Progenitor cell of endocrine pancreas (in vitro differentiated cells): ENCODE measurements at regions not wholly inside any gene's neighbourhood (a gene's known extent, or its start where the extent isn't known, plus 50 kb on each side); places are given as distances from the start of the nearest gene placed in this dataset.

ENCODE experiments used
- DNase-seq: peaks from one replicate; pipeline ENCODE4 v3.0.0; 2021; ENCODE audit warnings: low spot score; ENCODE audit not compliant: unreplicated experiment
- H3K27ac Mint-ChIP-seq: 2 replicates; pipeline ENCODE4 v1.8.0; 2021; ENCODE audit warnings: mild to moderate bottlenecking, moderate library complexity, mixed read lengths
- H3K27me3 Mint-ChIP-seq: 2 replicates; pipeline ENCODE4 v1.8.0; 2021; ENCODE audit warnings: mixed read lengths
- H3K36me3 Mint-ChIP-seq: 2 replicates; pipeline ENCODE4 v1.8.0; 2022; ENCODE audit warnings: mixed read lengths; ENCODE audit not compliant: insufficient read depth
- H3K4me1 Mint-ChIP-seq: 2 replicates; pipeline ENCODE4 v1.8.0; 2021; ENCODE audit warnings: low read depth, mixed read lengths
- H3K4me3 Mint-ChIP-seq: 2 replicates; pipeline ENCODE4 v1.8.0; 2021; ENCODE audit warnings: low read depth, mild to moderate bottlenecking, moderate library complexity, mixed read lengths
- H3K9me3 Mint-ChIP-seq: 2 replicates; pipeline ENCODE4 v1.8.0; 2021; ENCODE audit warnings: low read depth, mixed read lengths
- TF ChIP-seq, protein P1 (sequence below): fragments of 200-600 bp; sonication (generic); IDR thresholded peaks from one replicate; pipeline ENCODE4 v1.5.0; 2021; ENCODE audit warnings: antibody characterized with exemption, mild to moderate bottlenecking; ENCODE audit not compliant: unreplicated experiment

DNA sequence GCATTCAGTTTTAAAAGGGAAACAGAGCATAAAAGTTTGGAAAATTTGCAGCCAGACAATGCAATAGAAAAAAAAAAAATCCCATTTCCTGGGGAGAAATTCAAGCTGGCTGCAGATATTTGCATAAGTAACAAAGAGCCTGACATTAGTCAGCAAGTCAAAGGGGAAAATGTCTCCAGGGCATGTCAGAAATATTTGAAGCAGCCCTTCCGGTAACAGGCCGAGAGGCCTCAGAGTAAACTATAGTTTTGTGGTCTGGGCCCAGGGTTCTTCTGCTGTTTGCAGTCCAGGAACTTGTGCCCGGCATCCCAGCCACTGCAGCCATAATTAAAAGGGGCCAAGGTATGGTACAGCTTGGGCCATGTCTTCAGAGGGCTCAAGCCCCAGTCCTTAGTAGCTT, 411.6 kb upstream of the BCHE start:
- no peak for DNase-seq
- H3K4me3 Mint-ChIP-seq, result no peak overlapping the region
- no peaks in the 10 kb centered on the region for H3K4me1 Mint-ChIP-seq
- peaks cover 6% of the 10 kb centered on the region for H3K9me3 Mint-ChIP-seq
- H3K36me3 Mint-ChIP-seq, result no peaks in the 10 kb centered on the region
- no peaks in the 10 kb centered on the region for H3K27me3 Mint-ChIP-seq
- H3K27ac Mint-ChIP-seq, result no peak overlapping the region
- TF ChIP-seq, protein P1, sequence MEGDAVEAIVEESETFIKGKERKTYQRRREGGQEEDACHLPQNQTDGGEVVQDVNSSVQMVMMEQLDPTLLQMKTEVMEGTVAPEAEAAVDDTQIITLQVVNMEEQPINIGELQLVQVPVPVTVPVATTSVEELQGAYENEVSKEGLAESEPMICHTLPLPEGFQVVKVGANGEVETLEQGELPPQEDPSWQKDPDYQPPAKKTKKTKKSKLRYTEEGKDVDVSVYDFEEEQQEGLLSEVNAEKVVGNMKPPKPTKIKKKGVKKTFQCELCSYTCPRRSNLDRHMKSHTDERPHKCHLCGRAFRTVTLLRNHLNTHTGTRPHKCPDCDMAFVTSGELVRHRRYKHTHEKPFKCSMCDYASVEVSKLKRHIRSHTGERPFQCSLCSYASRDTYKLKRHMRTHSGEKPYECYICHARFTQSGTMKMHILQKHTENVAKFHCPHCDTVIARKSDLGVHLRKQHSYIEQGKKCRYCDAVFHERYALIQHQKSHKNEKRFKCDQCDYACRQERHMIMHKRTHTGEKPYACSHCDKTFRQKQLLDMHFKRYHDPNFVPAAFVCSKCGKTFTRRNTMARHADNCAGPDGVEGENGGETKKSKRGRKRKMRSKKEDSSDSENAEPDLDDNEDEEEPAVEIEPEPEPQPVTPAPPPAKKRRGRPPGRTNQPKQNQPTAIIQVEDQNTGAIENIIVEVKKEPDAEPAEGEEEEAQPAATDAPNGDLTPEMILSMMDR, result no peak

DNA sequence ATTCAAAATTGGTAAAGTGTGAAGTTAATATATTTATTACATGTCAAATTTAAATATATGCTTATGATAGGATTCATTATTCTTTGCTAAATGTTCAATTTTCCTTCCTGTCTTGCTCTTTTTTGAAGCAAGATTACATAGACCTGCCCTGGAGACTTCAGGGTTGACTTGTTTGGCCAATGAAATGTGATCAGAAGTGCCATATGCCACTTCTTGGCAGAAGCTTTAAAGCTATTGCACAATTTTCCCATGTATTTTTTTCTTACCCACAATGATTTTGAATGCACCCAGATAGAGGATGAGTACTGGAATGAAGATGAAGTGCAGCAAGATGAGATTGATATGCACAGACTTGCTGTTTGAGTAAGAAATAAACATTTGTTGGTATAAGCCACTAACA, 406.3 kb upstream of the BCHE start:
- Mint-ChIP-seq H3K4me3 (no peak overlapping the region), H3K4me1 (no peaks in the 10 kb centered on the region), H3K9me3 (no peaks in the 10 kb centered on the region), H3K27ac (no peak overlapping the region), H3K36me3 (no peaks in the 10 kb centered on the region), H3K27me3 (no peaks in the 10 kb centered on the region)
- TF ChIP-seq, protein P1, result no peak
- no peak for DNase-seq

DNA sequence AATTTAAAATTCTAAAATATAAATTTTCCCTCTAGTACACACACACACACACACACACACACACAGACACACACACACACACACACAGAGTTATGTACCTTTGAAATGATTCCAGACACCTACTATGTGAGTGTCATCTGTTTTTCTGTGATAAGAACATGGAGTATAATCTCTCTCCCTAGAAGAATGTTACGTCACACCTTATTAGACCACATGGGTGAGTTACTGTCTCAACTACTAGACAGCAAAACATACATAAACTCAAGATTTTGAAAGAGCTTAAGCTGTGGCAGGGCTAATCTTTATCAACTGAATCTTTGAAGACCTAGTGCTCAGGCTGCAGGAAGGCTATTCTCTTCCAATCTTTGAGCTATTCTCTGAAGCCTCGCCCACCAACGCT, 385.9 kb upstream of the BCHE start:
- Mint-ChIP-seq H3K36me3 (no peaks in the 10 kb centered on the region), H3K9me3 (peaks cover 3% of the 10 kb centered on the region), H3K27me3 (no peaks in the 10 kb centered on the region), H3K4me3 (no peak overlapping the region), H3K27ac (no peak overlapping the region), H3K4me1 (no peaks in the 10 kb centered on the region)
- TF ChIP-seq, protein P1, result no peak
- DNase-seq, result no peak

DNA sequence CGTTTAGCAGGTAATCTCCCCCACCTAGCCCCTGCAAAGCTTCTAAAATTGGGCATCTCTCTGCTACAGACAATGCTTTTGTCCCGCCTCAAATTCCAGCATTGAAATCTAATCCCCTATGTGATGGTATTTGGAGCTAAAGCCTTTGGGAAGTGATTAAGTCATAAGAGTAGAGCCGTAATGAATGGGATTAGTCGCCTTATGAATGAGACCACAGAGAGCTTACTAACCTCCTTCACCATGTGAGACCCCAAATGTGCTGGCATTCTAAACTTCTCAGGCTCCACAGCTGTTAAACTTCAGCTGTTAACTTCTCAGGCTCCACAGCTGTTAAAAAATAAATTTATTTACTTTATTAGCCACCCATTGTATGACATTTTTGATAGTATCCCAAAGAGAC, 374.2 kb upstream of the BCHE start:
- no peaks in the 10 kb centered on the region for H3K9me3 Mint-ChIP-seq
- H3K4me1 Mint-ChIP-seq, result no peaks in the 10 kb centered on the region
- no peak overlapping the region for H3K27ac Mint-ChIP-seq
- no peaks in the 10 kb centered on the region for H3K27me3 Mint-ChIP-seq
- no peak for DNase-seq
- no peaks in the 10 kb centered on the region for H3K36me3 Mint-ChIP-seq
- H3K4me3 Mint-ChIP-seq, result no peak overlapping the region
- TF ChIP-seq, protein P1, result no peak

DNA sequence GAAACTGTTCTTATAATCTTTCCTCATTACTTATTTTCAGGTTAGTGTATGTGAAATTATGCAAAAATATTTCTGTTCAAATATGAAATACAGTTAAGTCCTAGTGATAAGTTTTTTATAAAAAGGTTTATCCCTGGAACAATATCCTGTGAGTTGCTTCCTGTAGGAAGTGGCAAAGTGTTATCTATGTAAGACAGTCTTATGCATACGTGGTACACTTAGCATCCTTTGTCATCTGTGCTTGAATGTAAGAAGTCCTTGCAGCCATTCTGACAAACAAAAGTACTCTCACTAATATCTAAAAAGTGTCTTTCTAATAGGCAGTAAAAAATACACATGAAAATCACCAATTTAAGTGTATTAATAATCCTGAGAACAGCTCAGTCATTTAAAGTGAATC, 372.5 kb upstream of the BCHE start:
- no peak overlapping the region for H3K27ac Mint-ChIP-seq
- no peaks in the 10 kb centered on the region for H3K4me1 Mint-ChIP-seq
- H3K9me3 Mint-ChIP-seq, result no peaks in the 10 kb centered on the region
- H3K27me3 Mint-ChIP-seq, result no peaks in the 10 kb centered on the region
- DNase-seq, result no peak
- no peak overlapping the region for H3K4me3 Mint-ChIP-seq
- TF ChIP-seq, protein P1, result no peak
- H3K36me3 Mint-ChIP-seq, result no peaks in the 10 kb centered on the region

DNA sequence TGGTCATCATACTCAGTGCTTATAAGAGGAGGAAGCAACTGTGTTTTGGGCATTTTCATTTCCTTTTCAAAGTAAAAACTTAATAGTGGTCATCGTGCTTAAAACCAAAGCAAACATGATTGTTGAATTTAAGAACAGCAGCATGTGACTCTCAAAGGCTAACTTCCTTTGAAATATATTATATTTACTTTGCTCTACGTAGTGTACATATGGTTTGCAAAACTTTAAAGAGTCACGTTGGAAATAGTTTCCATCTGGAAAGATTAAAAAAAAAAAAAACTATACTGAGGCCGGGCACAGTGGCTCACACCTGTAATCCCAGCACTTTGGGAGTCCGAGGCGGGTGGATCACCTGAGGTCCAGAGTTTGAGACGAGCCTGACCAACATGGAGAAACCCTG, 367.9 kb upstream of the BCHE start:
- Mint-ChIP-seq H3K27me3 (no peaks in the 10 kb centered on the region), H3K27ac (no peak overlapping the region), H3K4me3 (no peak overlapping the region), H3K36me3 (no peaks in the 10 kb centered on the region), H3K4me1 (no peaks in the 10 kb centered on the region), H3K9me3 (no peaks in the 10 kb centered on the region)
- TF ChIP-seq, protein P1, result no peak
- DNase-seq, result no peak
